HG03442 (cell line): ENCODE measurements at regions not wholly inside any gene's neighbourhood (a gene's known extent, or its start where the extent isn't known, plus 50 kb on each side); places are given as distances from the start of the nearest gene placed in this dataset.

Experiments
- ATAC-seq: cut with Tn5 transposase; IDR thresholded peaks from one replicate; pipeline ENCODE4 v1.9.1; 2021; ENCODE audit warnings: mild to moderate bottlenecking, moderate library complexity; ENCODE audit not compliant: unreplicated experiment

DNA sequence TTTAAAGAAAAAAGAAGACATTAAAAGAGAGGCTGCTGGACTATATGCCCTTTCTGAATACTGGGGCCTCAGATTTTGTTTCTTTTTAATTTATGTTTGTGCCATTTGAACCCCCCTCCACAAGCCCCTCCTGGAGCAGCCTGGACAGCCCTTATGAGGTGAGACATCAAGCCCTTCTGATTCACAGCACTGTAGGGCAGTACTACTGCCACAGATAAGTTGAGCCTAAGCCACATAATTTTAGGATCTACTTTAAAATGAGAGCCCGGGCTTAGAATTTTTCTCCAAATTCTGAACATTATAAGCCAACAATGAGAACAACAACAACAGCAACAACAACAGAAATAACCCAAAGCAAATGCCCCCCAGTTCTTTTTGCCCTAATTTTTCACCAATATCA lies 256.9 kb upstream of the SALL1 start:
- ATAC-seq = no peak

DNA sequence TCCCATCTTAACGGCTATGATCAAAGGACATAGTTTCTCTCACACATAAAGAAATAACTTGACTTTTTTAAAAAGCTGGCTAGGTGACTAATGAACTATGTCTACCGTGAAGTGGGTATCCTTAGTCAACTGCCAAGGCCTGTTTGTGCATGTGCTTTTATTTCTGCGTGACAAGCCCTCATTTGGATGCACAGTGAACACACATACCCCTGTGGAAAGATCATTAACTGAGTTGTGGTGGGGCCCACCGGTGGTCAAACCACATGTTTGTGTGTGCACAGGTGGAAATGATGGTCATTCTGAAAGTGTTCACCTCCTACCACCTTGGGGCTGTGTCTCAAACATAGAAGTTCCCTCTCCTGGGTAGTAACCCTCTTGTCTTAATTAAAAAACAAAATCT lies 256.1 kb upstream of the SALL1 start:
- ATAC-seq = no peak

DNA sequence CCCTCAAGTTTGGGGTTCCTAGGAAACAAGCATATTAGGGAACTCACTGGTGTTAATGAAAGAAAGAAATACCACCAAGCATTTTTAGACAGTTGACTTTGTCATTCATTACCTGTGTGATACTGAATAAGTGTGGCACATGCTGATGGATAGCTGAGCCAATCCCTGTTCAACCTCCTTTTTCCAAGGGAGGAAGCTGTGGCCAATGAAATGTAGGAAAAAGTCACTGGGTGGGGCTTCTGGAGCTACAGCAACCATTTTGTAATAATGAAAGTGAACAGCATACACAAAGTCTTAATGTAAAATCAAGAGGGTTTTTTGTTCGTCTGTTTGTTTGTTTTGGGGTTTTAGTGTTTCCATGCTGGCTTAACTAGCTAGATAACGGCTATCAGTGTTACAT lies 254.3 kb upstream of the SALL1 start:
- ATAC-seq = no peak

DNA sequence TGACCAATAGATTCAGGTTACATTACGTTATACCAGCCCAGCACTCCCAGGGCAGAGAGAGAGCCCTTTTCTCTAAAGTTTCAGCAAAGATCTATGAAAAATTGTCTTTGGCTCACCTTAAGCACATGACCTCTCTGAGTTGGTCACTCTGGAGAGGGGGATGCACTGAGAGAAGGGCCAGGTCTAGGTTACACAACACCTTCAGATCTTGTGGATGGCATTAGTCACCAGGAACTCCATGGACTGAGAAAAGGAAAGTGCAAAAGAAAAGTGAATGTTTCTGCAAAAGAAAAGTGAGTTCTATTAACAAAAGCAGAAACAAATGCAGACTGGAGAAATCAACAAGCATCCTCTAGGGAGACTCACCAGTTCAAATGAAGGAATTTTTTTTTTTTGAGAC lies 253.3 kb upstream of the SALL1 start:
- no peak for ATAC-seq

DNA sequence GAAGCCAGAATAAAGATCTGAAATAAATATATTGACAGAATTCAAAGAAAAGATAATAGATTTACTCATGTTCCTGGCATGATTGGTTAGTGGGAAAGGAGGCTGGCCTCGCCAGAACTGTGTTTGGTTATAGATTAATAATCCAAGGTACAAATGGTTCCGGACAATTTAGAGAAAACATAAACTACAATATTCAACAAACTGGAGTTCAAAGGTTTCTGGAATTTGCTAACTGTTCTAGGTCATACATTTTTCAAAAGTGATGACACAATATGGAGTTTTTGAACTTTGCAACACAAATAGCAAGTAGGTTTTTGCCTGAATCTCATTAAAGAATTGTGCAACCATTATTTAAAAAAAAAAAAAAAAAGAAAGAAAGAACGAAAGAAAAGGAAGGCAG lies 251.7 kb upstream of the SALL1 start:
- no peak for ATAC-seq

DNA sequence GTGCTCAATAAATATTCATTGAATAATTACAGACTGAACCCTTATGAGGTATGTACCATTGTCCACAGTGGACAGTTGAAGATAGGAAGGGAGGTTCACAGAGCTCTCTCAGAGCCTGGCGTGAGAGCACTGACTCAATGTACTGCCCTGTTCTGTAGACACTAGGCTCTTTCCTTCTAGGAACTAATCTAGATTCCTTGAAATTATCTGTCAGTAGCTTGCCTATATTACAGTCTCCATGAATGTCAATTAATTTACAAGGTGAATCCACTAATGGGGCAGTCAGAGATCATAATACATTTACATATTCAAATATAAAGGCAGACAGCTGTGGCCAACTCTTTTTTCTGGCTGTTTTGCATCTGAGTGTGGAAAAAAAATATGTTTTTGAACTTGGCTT lies 251.2 kb upstream of the SALL1 start:
- no peak for ATAC-seq

DNA sequence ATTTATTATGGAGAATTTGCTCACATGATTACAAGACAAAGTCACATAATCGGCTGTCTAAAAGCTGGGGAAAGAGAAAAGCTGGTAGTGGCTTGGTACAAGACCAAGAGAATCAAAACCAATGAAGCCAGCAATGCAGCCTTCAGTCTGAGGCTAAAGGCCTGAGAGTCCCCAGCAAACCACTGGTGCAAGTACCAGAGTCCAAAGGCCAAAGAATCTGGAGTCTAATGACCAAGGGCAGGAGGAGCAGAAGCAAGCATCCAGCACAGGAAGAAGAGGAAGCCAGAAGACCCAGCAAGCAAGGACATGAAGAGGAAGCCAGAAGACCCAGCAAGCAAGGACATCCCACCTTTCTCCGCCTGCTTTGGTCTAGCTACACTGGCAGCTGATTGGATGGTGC lies 250.6 kb upstream of the SALL1 start:
- no peak for ATAC-seq

DNA sequence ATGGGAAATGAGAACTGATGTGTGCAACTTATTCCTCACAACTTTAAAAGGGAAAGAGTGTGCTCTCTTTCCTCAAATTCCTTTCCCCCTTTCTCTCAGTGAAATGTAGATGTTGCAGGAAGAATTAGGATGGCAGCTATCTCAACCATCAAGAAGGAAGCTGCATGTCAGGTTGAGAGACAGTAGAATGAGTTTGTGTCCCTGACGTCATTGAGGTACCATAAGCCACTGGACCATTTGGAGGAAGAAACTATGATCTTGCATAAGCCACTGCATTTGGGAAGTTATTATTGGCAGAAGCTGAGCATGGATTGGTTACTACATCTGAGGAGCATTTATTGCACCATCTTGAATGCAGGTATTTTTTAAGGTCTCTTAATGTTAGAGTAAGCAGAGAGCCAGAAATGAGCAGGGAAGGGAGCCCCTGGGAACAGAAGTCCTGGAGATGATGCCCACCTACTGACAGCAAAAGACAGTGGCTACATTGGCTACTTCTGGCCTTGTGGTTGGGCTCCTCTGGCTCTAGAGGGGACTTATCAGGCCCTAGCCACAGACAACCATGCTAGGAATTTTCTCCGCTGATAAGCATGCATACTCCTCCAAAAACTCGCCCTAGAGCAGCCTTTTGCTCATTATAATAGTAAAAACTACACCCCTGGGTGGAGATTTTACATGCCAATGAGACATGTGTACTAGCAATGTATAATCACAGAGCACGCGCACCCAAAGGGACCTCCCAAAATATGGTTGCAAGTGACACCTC lies 249.0 kb upstream of the SALL1 start:
- ATAC-seq = no peak

DNA sequence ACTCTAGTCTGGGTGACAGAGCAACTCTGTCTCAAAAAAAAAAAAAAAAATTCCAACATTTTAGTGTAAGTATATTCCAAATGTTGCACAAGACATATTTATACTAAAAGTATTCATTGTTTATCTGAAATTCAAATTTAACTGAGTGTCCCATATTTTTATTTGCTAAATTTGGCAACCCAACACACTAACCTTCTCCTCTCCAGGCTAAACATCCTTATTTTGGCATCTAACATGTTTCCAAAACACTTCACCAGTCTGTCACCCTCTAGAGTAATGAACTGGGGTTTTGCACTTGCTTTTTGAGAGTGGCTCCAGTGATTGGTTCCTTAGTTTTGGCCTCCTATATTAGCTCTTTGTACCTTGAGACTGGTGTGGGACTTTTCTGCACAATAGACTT lies 243.4 kb upstream of the SALL1 start:
- no peak for ATAC-seq

DNA sequence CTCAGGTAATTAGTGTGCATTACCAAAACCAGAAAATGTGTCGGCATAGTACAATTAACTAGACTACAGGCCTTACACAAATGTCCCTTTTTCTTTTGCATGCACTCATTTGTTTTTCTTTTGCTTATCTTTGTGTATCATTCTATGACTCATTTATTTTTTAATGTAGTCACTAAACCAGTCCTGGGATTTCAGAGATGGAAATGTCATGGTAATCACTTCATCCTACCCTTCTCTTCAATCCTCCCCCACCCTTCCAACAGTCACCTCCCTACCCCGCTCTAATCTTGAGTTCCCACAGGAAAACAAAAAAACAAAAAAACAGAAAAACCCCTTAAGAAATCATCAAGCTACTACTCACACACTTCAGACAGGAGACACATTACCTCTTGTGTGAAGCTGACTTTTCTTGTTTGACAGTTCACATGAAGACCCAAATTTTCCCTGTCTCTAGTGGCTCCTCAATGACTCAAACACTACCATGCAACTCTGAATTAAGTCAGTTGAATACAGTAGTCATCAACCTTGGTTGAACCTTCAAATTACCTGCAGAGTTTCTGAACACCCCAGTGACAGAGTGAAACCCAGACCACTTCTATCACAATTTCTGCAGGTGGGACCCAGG lies 242.4 kb upstream of the SALL1 start:
- no peak for ATAC-seq

DNA sequence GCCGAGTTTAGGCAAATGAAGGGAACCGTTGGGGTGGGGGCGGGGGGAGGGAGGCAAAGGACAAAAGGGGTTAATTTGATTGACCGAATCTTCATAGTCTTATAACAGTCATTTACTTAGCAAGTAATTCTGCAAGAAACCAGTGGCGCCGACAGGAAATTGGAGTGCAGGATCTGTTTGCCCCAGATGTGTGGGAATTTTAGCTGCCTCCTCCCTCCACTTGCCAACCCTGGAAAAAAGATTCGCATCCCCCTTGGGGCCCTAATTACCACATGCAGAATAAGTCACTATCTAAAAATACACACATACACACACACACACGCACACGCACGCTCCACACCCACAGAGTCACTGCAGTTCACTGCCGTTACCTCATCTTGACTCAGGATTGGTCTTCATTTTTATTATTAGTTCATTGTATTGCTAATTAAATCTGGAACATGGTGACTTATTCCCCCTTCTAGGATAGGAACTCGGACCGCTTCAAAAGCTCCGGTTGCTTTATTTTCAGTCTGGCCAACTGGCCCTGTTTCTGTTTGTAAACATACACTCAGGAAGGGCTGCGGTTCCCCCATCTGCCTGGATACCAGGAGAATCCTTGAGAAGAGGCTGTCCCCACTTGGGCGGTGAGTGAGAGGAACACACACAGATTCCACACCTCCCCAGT lies 241.6 kb upstream of the SALL1 start:
- no peak for ATAC-seq

DNA sequence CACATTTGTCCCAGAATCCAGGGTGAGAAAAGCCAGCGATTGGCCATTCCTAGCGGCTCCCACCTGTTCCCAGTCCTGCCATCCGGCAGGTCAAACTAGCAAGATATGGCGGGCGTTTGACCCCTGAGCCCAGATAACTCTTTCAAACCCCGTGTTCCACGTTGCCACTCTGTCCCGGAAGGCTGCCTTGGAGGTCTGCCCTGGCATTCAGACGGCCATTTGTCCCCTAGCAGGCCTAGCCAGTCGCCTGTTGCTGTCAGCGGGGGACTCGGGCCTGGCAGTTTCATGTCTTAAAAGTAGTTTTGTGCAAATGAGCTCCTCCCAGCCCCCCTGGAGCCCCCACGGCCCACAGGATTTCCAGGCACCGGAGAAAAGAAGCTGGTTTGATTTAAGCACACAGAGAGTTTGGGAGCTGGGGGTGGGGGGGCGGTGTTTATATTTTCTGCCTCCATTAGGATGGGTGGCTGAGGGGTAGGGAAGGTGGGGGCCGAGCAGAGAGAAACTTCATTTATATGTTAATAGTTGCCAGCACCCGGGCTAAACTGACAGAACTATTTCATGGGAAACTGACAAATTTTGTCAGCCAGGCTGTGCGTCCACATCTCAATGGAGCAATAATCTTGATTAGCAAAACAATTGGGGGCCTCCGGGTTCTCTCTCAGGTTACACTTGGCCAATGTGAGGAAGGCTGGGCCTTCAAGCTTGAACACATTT lies 240.9 kb upstream of the SALL1 start:
- ATAC-seq = no peak

DNA sequence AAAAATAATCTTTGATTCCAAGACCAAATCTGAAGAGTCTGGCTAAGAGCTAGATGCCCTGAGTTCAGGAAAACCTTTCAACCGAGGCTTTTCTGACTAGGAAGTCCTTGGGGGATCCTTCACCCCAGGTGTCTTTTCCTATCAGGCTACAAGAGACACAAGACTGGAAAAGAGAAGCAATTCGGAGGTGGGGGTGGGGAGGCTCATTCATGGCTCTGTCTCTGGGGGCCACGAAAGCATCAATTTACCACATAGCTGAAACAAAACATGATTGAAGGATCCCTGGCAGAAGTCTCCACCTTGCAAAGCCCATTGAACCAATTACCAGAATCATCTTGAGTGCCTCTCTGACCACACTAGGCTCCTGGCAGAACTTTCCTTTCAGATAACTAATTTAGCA lies 239.8 kb upstream of the SALL1 start:
- no peak for ATAC-seq

DNA sequence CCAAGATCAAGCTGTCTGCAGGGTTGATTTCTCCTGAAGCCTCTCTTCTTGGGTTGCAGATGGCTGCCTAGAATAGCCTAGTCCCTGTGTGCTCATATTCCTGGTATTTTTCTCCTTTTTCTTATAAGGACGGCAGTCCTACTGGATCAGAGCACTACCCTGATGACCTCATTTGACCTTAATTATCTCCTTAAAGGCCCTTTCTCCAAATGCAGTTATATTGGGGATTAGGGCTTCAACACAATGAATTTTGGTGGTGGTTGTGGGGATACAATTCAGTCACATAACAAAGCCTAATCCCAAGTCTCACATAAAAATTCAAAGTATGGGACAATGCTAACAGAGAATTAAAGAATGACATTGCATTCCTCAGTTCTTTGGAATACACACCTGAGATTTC lies 238.8 kb upstream of the SALL1 start:
- no peak for ATAC-seq

DNA sequence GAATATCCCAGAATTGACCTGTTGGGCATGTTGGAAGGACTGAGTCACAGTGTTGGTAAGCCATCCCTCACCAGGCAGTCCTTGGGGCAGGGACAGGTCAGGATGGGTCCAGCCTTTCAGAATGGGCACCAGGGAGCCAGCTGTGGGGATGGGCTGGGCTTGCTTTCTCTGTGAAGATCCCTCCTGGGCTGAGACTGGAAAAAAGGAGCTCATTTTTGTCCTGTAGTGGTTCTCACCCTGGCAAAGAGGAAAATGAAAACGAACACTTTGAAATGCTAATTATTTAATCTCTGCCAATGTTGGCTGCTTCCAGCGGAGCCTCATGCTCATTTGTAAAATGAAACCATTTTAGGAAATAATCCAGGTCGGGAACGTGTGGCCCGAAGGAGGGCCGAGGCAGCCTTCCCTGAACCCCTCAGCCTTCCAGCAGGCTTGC lies 237.5 kb upstream of the SALL1 start:
- ATAC-seq = no peak

DNA sequence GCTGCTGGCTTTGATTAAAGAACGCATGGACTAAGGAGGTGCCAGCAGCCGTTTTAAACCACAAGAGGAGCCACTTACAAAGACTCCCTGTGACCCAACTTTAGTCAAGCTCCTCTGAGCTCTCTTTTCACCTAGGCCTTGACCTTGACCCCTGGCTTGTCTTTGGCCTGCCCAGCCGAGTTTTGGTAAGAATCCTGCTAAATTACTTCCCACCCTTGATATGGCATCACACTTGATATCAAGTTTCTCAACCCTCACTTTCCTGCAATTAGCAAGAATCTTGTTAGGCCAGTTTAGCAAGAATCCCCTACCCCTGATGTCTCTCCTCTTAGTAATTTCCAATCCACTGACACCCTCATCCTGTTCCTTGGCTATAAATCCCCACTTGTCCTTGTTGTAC lies 232.8 kb upstream of the SALL1 start:
- ATAC-seq = no peak

DNA sequence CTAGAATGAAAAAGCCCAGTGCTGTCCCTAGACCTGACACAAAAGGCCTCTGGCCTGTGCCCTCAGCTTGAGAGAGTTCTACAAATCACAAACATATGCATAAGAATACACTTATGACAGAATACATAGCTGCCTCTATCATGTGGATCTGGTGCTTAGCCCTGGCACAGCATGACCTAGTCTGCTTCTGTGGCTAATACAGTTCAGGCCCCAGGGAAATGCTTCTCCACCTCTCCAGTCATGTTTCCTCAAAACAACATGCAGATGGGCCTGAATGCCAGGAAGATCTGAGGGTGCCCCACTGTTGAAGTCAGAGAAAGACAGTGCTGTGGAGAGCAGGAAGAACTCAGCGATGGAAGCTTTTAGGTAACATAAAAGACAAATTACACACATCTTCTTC lies 231.9 kb upstream of the SALL1 start:
- ATAC-seq = no peak

DNA sequence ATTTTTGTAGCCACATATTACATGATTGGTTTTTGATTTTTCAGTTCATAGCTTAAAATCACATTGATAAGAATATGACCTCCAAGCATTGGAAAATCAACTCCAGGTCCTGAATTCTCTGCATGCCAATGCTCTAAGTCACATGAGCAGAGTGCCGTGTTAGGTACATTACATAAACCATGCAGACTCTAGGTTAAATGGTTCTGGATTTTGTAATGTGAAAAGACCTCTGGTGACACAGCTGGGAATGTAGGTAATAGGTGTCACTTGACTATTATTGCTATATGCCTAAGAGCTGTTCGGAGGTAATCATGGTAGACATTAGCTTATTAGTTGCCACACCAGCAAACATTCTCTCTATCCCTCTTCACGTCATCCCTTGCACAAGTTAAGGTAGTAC lies 231.1 kb upstream of the SALL1 start:
- no peak for ATAC-seq

DNA sequence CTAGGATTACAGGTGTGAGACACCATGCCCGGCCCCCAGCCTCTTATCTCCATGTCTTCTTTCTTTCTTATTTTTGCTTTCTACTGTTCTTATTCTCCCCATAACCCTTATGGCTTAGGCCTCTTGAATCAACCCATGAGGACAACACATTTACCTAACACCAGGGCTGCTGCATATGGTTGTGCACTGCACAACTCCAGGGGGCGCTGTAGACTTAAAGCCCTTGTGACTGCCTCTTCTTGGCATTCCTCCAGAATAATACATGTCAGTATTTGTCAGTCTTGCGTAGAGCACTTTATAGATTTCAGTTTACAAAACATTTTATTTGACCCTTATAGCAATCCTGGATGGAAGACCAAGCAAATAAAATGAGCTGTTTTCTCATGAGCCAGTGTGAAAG lies 225.0 kb upstream of the SALL1 start:
- ATAC-seq = no peak

DNA sequence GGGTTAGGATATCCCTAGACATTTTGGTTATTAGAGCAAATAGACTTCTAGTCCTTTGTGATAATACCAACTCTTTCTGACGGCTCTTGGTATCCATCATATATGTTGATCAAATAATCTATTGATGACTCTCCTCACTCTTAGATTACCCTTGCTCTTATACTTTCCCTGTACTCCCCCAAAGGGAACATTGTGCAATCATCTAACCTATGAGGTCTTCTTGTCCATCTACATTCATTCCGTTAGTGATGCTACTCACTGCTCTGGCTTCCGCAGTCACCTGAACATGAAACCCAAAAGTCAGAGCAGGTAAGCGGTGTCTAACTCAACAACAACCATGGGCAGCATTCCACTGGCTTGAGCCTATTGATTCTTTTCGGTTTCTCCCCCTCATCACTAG lies 223.7 kb upstream of the SALL1 start:
- ATAC-seq = no peak

DNA sequence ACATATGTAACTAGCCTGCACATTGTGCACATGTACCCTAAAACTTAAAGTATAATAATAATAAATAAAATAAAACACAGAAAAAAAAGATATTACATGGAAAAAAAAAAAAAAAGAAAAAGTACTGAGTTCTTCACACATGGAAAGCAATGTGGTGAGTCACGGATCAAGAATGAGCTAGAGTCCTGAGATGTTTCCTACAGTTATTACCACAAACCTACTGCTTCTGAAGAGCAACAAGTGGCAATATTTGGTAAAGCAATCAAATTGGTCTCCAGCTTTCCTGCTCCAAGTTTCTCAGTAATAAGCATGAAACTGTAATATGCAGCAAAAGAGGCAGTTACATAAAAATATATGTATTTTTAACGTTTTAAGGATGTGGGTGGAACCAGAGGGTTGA lies 223.3 kb upstream of the SALL1 start:
- no peak for ATAC-seq

DNA sequence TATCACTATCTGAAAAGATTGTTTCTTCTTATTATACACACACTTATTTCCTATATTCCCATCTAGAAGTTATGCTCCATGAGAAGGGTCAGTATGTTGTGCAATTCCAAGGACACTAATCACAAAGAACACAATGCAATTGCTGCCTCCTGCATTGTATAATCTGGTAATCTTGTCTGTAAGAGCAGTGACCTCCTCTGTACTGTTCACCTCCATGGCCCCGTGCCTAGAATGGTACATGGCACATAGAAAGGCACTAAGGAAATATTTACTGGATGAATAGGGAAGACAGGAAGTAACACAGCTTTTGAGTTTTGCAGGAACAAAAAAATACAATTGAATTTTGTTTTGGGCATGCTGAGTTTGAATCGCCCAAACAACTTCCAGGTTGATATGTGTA lies 214.6 kb upstream of the SALL1 start:
- no peak for ATAC-seq
